ENCODE measurements at regions not wholly inside any gene's neighbourhood (a gene's known extent, or its start where the extent isn't known, plus 50 kb on each side); places are given as distances from the start of the nearest gene placed in this dataset.

DNA sequence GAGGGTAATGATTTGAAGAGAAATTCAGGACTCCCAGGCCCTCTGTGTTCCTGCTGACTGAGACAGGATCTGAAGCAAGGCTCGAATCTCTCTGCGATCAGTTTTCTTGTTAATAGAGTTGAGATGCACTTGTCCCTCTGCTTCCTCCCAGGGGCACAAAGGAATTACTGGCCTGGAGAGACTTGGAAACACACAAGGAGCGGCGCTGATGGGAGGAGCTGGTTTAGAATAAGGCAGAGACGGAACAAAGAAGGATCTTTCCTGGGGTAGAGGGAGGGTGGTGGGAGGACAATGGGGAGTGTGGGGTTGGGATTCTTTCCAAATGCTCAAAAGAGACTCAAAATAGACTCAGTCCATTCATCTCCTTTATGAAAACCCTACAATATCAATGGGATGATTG, 719.1 kb downstream of the UQCRFS1 start:
- DNase-seq, result no peak

DNA sequence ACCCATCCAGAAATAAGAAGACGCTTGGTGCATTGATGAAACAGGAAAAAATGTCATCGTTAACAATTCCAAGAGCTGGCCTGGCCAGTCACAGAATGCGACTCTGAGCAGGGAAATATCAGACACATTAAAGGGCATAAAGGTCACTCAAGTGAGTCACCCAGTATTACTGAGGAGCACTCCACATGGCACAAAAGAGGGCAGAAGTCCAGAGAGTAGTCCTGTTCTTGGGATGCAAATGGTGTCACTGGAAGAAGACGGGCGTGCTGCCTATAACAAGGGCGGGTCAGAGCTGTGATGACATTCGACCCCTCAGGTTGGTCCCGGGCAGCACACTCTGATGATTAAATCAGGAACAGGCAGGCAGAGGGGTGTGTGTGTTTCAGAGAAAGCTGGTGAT, 720.3 kb downstream of the UQCRFS1 start:
- no peak for DNase-seq

DNA sequence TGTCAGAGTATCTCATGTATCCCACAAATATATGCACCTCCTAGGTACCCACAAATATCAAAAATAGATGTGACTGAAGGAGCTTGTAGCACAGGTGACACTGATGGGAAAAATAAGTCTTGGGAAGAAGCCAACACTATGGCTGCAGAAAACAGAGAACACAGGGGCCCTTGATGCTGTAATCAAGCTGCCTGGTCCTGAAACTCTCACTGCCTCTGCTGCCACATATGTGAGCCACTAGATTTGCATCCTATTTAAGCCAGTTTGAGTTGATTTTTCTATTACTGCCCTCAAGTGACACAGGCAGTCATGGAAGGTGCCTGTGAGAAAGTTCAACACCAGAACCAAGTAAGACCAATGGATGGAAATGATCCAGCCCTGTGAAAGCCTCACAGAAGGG, 720.8 kb downstream of the UQCRFS1 start:
- DNase-seq, result no peak

DNA sequence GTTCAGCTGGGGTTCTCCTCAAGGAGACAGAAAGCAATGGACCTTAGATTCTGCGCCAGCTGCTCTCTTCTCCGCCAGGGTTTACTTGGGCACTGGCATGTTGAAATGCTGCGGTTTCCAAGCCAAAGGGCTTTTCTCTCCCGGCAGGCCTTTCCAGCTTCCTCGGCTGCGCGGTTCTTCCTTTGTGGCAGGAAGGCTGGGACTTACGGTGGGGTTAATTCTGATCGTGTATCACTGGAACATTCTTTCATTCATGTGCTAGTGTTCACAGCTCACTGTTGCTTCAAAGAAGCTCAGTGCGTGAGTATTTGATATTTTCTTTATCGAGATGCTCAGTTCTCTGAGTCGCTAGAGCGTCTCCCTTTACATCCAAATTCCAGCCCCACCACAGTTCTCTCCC, 723.2 kb downstream of the UQCRFS1 start:
- no peak for DNase-seq

DNA sequence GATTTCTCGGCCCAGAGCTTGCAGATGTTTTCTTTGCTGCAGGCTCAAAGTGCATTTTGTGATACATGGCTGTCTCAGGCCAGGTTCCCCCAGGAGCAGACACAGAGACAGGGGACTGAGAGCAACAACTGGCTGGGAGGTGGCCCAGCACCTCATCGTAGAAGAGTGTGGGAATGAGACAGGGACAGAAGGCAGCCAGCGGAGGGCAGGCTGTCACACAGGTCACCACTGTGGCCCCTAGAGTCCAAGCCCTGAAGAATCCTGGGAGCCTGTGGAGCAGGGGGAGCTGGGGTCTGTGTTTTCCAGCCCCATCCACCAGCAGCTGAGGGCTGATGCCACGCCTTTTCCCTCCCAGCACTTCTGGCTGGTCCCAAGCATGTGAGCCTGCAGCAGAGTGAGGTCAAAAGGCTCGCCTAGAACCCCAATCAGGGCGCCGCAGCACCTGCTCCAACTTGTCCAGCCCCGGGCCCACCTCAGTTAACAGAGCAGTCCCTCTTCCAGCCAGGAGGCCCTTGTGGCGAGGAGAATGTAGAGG, 723.8 kb downstream of the UQCRFS1 start:
- no peak for DNase-seq

DNA sequence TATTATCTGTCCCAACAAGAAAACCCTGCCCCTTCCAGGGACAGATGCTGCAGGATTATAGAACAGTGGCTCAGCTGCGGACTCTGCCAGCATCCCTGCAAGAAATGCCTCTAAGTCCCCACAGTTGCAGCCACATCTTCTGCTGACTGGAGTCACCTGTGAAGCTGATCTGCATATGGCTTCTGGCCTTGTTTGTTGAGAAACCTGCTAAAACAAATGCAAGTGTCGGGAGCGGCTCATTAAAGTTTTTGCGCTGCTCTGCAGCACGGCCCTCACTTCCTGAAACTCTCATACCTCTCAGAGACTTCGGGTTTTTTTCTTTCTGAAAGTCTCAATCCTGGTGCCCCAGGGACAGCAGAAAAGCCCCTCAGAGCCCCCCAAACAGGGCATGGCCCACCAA, 725.0 kb downstream of the UQCRFS1 start:
- DNase-seq, result no peak

DNA sequence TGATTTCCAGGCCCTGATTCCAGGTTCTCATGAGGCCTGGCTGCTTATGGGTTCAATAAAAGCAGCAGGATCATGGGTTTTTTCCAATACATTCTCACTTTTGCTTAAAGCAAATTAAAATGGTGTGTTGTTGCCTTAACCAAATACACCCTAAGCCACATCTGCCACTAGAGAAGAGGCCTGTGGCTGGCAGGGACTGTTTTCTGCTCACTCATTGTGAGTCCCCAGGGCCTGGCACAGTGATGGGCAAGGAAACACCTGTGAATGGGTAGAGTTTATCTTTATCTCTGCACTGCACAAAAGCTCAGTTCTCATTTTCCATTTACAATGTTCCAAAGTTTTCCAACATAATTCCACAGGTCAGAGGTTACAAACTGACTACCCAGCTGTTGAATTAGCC, 726.0 kb downstream of the UQCRFS1 start:
- DNase-seq, result no peak

DNA sequence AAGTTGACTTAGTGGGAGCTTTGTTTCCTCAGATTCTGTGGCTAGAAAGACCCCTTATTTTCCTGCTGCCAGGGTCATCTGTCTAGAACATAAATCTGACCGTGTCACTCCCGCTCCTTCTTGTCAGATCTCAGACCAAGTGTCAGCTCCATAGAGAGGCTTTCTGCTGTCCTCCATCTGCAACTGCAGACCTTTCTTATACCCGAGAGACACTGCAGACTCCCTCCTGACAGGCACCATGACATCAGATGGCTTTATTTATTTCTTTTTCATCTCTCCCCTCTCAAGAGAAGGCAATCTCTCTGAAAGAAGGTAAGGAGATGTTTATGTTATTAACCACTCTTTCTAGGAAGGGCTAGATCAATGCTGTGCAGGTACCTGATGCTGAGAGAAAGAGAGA, 726.5 kb downstream of the UQCRFS1 start:
- DNase-seq, result no peak

DNA sequence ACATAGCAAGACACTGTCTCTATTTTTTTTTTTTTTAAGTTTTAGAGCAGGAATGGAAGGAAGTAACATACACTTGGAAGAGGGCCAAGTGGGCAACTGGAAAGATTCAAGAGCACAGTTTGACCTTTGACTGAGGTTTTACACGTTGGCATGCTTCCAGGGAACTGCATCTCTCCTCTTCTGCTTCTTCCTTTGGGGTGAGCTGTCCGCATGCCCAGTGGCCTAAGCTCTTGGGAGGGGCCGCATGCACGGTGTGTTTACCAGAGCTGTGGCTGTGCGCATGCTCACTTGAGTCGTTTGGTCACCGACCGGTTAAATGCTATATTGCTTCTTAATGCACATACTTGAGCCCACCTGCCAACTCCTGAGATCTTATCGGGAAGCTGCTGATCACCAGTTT, 727.7 kb downstream of the UQCRFS1 start:
- DNase-seq, result no peak

DNA sequence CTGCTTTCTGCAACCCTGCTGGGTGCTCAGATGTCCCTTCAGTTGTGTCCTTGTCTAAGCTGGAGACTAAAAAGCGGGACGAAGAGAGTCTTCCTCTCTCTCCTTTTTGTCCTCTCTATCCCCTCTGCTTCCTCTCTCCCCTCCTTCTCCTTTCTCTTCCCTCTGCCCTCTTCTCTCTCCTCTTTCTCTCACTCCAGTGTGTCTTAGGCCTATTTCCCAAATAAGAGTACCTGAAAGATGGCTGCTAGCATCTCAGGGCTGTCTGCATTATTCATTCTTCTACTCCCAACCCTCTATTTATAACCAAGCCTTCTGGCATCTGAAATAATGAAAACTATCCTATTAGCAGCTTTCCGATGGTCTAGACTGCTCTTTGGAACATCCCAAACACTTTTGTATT, 729.8 kb downstream of the UQCRFS1 start:
- DNase-seq, result no peak

DNA sequence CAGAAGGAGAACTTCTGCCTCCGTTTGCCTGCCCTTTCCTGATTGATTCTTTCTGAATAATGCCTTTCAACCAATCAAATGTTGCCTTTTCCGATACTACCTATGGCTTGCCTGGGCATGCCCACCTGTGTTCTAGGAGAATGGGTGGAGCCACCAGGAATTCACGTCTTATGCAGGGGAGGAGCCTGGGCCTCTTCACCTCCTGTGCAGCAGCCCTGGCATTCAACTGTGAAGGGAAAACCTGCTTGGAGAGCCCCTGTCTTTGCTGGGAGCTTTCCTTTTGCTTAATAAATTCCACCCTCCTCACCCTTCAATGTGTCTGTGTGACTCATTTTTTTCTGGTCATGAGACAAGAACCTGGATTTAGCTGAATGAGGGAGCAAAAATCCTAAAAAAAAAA, 730.7 kb downstream of the UQCRFS1 start:
- DNase-seq, result no peak

DNA sequence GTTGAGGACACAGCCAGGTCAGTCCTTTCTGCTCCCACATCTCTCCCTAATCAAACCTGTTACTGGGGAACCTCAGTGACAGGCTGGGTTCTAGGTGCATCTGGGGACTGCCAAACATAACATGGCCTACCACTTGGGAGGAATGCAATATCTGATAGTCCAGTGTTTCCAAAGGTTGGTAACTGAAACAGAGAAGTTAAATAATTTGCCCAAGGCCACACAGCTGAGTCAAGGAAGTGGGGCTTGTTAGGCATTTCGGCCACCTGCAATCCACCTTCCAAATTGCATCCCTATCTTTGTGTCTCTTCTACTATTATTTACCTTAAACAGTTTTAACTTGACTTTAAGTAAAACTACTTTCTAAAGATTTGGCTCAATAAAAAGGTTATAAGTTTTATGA, 731.3 kb downstream of the UQCRFS1 start:
- no peak for DNase-seq

DNA sequence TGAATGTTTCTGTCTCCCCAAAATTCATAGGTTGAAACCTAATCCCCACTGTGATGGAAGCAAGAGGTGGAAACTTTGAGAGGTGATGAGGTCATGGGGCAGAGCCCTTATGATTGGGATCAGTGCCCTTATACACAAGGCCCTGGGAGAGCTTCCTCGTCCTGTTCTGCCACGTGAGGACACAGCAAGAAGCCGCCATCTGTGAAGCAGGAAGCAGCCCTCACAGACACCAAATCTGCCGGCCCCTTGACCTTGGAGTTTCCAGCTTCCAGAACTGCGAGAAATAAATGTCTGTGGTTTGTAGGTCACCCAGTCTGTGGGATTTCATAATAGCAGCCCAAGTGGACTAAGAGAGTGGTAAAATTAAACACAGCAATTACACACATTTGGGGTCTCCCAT, 737.4 kb downstream of the UQCRFS1 start:
- DNase-seq, result no peak

DNA sequence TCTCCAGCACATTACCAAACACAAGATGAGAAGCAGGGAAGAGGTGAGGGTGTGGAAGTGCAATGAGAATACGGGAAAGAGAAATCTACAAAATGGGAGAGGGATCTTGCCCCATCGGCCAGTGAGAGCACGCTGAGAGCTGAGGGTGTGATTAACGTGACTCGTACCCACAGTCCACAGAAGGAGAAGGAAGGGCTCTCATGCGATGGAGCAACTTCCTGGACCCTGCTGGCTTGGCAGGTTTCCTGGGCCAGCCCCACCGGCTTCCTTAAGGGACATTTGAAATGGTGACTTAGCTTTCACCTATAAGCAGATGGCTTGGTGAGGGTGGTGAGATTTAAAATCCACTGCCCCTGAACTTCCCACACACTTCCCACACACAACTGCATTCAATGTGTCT, 740.1 kb downstream of the UQCRFS1 start:
- DNase-seq, result no peak

DNA sequence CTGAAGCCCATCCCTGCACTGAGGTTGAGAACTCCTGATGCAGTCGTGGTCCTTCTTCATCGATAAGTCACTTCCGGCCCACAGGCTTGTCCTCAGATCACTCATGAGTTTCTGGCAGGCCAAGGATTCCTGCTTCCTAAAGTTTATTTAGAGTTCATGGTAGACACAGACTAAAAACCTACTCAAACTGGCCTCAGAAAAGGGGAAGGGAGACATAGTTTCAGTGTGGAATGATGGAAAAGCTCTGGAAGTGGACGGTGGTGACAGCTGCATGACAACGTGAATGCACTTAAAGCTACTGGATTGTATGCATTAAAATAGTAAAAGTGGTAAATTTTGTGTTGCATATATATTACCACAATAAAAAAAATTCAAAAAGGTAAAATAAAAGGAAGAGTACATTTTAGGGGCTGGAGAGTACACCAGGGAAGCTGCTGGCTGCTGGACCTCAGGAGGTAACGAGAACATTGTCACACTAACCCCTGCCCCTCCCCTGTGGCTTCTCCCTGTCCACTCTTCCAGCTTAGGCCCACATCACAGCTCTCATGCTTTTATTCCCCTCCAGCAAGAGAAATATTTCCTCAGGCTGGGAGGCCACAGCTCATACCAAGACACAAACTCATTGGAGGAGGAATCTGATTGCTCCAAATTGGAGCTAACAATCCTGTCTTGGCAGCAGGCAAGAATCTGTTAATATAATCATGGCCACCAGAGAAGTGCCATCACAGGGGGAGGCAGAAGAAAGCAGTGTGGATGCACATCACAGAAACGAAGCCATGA, 741.0 kb downstream of the UQCRFS1 start:
- DNase-seq, result no peak

DNA sequence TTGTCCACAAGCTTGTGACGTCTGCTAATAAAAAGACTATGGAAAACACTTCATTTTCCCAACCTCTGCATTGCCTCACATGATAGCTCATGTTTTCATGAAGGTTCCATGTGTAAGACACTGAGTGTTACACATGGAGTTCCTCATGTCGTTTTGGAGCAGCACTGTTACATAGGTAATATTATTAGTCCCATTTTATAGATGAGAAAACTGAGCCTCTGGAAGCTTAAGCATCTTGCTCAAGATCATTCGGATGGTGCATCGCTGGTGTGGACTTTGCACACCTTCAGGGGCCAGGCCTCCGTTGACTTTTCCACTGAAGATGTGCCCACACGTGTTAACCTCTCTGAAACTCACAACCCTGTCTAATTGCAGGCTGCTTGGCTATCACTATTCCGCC, 743.4 kb downstream of the UQCRFS1 start:
- no peak for DNase-seq

DNA sequence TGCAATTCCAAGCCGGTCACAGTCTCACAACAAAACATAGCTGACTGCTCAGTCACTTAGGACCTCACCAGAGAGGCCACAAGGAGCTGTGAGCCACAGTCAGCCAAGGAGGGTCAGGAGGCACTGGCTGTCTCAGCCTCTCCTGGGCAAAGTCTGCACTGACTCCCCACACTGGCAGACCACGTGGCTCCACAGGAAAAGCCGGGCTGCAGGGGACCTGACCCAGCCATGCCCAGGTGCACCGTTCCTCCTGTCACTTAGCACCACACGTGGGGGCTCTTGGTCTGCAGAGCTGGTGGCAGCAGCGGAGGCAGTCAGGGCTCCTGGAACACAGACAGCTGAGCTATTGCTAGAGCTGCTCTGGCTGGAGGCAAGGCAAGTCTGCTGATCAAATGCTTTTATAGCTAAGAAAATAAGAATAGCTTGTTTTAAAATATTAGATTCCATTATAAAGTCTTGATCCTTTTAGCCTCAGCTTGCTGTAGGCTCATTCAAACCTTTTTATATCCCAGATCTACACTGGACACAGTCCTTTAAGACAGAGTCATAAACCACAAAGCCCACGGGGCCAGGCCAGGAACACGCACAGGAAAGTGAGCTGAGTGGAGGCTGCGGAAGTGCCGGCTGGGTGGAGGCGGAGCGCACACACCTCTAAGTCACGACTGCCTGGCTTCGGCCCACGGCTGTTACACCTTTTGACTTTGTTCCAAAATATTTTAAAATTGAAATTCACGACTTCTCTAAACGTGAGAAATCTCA, 744.1 kb downstream of the UQCRFS1 start:
- DNase-seq, result no peak

DNA sequence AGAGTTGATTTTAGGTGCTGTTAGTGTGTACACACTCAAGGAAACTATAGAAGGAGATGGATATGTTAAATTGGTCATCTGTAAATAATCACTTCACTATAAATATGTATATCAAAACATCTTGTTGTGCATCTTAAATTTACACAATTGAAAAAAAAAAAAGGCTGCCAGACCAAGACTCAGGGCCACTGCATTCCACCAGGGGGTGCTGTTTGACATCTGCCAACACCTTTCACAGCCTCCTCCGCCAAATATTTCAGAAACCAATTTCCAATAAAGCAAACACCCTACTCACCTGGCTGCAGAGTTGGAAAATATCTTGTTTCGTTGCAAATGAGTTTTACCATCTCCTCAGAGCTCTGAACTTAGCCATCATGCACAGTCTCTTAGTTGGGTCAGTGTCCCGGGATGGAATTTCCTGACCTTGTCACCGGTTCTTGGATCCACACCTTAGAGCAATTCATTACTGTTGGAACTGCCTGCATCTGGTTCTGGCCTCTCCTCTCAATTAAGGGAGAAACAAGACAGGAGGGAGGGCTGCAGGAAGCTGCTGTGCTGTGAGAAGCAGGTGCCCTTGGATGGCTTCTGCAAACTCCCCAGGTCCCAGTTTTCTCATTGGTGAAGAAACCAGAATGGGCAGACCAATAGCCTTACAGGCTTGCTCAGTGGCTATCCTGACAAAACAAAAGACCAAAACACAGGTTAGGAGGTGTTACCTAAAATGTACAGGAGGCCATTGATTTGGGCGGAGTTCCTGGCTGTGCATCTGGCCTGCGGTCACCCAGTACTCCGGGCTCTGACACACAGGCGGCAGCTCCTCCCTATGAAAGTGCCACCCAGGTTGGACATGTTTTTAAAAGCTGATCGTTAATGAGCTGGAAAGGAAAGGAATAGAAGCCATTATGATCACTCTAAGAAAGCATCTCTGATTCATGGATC, 746.6 kb downstream of the UQCRFS1 start:
- DNase-seq, result no peak

DNA sequence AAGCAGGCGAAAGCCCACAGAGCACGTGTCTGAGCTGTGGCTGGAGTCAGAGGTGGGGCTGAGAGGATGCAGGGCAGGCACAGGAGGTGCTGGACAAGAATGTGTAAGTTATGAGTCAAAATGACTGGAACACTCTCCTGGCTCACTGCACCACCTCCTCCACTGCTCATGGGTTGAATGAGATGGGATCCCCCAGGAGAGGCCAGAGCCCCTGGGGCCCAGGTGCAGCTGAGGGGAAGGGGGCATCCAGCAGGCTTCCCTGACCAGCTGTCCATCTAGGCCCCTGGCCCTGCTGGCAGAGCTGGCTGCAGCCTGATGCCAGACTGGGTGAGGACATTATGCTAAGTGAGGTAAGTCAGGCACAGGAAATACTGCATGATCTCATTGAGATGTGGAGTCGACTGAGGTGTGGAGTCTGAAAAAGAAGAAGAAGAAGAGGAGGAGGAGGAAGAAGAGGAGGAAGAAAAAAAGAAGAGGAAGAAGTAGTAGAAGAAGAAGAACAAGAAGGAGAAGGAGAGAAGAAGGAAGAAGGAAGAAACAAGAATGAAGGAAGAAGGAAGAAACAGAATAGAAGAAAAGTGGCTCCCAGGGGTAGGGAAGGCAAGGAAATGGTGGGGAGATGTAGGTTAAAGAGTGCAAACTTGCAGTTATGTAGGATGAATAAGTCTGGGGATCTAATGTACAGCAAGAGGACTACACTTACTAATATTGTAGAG, 747.4 kb downstream of the UQCRFS1 start:
- no peak for DNase-seq

DNA sequence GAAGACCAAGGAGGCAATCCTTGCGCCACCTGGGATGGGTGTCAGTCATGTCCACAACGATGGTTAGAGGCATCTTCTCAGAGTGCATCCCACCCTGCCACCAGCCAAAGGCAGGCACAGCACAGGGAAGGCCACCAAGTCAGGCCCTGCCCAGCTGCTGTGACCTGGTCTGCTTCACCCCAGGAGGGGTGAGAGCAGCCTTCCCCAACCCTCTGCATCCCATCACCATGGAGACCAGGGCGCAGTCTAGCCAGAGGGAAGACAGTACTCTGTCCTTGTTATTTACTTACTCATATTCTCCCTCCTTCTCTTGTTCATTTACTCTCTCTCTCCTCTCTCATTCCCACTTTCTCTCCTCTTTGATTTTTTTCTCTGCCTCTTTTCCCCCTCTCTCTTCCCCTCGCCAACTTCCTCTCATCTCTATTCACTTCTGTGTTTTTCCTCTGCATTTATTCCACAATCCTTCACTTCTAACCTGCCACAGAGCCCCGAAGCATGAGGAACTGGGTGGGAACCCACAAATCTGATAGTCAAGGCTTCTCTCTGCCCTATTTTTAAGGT, 749.4 kb downstream of the UQCRFS1 start:
- DNase-seq, result no peak

DNA sequence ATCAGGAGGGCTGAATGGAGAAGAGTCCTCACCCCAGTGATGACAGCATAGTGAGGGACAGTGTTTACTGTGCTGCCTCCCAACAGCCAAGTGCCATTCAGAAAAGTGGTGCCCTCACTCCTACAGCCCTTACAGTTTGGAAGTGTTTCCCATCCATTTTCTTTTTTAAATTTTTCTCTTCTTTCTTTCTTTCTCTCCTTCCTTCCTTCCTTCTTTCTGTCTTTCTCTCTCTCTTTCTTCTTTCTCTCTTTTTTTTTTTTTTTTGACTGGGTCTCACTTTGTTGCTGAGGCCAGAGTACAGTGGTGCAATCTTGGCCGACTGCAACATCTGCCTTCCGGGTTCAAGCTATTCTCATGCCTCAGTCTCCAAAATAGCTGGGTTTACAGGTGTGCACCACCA, 755.3 kb downstream of the UQCRFS1 start:
- DNase-seq, result no peak

DNA sequence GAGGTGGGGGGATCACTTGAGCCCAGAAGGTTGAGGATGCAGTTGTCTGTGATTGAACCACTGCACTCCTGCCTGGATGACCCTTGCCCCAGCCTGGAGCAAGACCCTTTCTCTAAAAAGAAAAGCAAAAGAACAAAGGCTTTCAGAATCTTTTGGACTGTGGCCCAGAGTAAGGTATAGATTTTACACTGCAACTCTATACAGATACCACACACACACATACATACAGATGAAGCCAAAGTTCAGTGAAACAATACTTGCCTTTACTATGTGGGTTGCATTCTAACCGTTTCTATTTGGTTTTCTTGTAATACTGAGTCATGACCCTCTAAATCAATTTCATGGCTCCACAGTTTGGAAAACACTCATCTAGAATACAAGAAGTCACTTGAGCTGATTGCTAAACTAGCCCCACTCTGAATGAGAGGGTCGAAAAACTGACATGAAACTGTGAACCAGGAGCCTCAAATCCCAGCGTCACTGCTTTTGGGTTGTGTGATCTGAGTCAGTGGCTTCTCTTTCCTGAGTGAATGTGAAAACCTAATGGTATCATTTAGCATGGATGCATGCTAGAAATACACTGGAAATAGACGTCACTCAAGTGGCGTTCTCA, 756.1 kb downstream of the UQCRFS1 start:
- DNase-seq, result no peak

Data from cortex of kidney (tissue), 1 donor.